ENCODE measurements at regions not wholly inside any gene's neighbourhood (a gene's known extent, or its start where the extent isn't known, plus 50 kb on each side); places are given as distances from the start of the nearest gene placed in this dataset.

DNA sequence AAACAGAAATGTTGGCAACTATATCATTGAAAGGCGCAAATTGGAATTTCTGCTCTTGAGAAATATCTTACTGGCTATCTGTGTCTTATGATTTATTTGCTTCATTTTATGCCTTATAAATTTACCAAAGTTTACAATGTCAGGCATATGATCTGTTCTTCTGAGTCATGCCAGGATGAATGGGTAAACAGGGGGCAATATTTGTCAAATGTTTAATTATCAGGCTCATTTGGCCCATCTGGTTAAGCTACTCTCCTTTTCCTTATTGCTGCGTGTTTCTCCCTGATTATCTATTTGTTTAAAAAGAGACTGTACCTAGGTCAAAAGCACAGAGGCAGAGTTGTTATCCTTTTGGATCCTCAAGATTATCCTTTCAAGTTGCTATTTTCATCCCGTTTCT lies 903.8 kb upstream of the PCDH10 start:
- TF ChIP-seq, protein P1, sequence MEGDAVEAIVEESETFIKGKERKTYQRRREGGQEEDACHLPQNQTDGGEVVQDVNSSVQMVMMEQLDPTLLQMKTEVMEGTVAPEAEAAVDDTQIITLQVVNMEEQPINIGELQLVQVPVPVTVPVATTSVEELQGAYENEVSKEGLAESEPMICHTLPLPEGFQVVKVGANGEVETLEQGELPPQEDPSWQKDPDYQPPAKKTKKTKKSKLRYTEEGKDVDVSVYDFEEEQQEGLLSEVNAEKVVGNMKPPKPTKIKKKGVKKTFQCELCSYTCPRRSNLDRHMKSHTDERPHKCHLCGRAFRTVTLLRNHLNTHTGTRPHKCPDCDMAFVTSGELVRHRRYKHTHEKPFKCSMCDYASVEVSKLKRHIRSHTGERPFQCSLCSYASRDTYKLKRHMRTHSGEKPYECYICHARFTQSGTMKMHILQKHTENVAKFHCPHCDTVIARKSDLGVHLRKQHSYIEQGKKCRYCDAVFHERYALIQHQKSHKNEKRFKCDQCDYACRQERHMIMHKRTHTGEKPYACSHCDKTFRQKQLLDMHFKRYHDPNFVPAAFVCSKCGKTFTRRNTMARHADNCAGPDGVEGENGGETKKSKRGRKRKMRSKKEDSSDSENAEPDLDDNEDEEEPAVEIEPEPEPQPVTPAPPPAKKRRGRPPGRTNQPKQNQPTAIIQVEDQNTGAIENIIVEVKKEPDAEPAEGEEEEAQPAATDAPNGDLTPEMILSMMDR (IDR thresholded peaks at IDR 0.05), result no peak
- TF ChIP-seq POLR2A (IDR thresholded peaks at IDR 0.05), result no peak

Data from Peyer's patch (tissue), 4 donors.